NT2/D1 (cell line): ENCODE measurements at regions not wholly inside any gene's neighbourhood (a gene's known extent, or its start where the extent isn't known, plus 50 kb on each side); places are given as distances from the start of the nearest gene placed in this dataset.

Experiments
- DNase-seq: peaks from one replicate; pipeline ENCODE4 v3.0.0-alpha.2; 2011; ENCODE audit warnings: low read depth, low spot score
- H3K27me3 ChIP-seq: 2 replicates; pipeline ENCODE4 v1.6.0; 2011; ENCODE audit warnings: mild to moderate bottlenecking; ENCODE audit not compliant: insufficient read length, insufficient read depth
- H3K36me3 ChIP-seq: 2 replicates; pipeline ENCODE4 v1.6.1; 2011; ENCODE audit warnings: mild to moderate bottlenecking, low read length, mixed read lengths; ENCODE audit not compliant: insufficient read depth, insufficient read length
- H3K4me1 ChIP-seq: 2 replicates; pipeline ENCODE4 v1.5.1; 2011; ENCODE audit not compliant: insufficient read depth, insufficient read length
- H3K4me3 ChIP-seq: 2 replicates; pipeline ENCODE4 v1.5.1; 2011; ENCODE audit warnings: low read depth; ENCODE audit not compliant: insufficient read length
- H3K9ac ChIP-seq: 2 replicates; pipeline ENCODE4 v1.6.0; 2011; ENCODE audit warnings: low read depth; ENCODE audit not compliant: insufficient read length
- H3K9me3 ChIP-seq: 2 replicates; pipeline ENCODE4 v1.5.1; 2011; ENCODE audit warnings: mild to moderate bottlenecking, low read length; ENCODE audit not compliant: insufficient read depth
- SUZ12 ChIP-seq: IDR thresholded peaks from 2 replicates; pipeline ENCODE4 v1.6.1; 2011; ENCODE audit not compliant: insufficient read length, insufficient read depth; ENCODE audit errors: extremely low read depth
- YY1 ChIP-seq: IDR thresholded peaks from 2 replicates; pipeline ENCODE4 v1.6.1; 2011; ENCODE audit not compliant: insufficient read length, insufficient read depth
- ZNF274 ChIP-seq: IDR thresholded peaks from 2 replicates; pipeline ENCODE4 v1.6.1; 2011; ENCODE audit warnings: mild to moderate bottlenecking, low read depth, low read length

- Histone ChIP-seq H3K9me3 (no peaks in the 10 kb centered on the region), H3K4me1 (no peaks in the 10 kb centered on the region), H3K4me3 (peak overlapping the region; percentile 42), H3K27me3 (no peaks in the 10 kb centered on the region), H3K36me3 (no peaks in the 10 kb centered on the region), H3K9ac (peak overlapping the region; percentile 57)
- peak; percentile 44 for DNase-seq
- no peak for TF ChIP-seq YY1
- TF ChIP-seq ZNF274 = no peak
- no peak for TF ChIP-seq SUZ12
These were observed 71.6 kb downstream of the GPX5 start for GRCh38 chr6:28597217-28597835.

GRCh38 chr6:28597924-28598722 lies 72.4 kb downstream of the GPX5 start:
- TF ChIP-seq SUZ12 = no peak
- H3K4me3 ChIP-seq = peak overlapping the region; percentile 42
- no peaks in the 10 kb centered on the region for H3K27me3 ChIP-seq
- no peak for DNase-seq
- no peaks in the 10 kb centered on the region for H3K9me3 ChIP-seq
- H3K36me3 ChIP-seq = no peaks in the 10 kb centered on the region
- H3K9ac ChIP-seq = peak overlapping the region; percentile 57
- no peaks in the 10 kb centered on the region for H3K4me1 ChIP-seq

GRCh38 chr6:28598757-28599686 lies 73.3 kb downstream of the GPX5 start:
- no peak for DNase-seq
- no peaks in the 10 kb centered on the region for H3K4me1 ChIP-seq
- H3K9me3 ChIP-seq = no peaks in the 10 kb centered on the region
- no peak overlapping the region for H3K4me3 ChIP-seq
- H3K9ac ChIP-seq = no peak overlapping the region
- H3K27me3 ChIP-seq = no peaks in the 10 kb centered on the region
- no peaks in the 10 kb centered on the region for H3K36me3 ChIP-seq
- no peak for TF ChIP-seq YY1
- no peak for TF ChIP-seq ZNF274
- no peak for TF ChIP-seq SUZ12

- no peaks in the 10 kb centered on the region for H3K36me3 ChIP-seq
- no peak overlapping the region for H3K9ac ChIP-seq
- H3K27me3 ChIP-seq = no peaks in the 10 kb centered on the region
- H3K4me3 ChIP-seq = no peak overlapping the region
- DNase-seq = no peak
- H3K9me3 ChIP-seq = no peaks in the 10 kb centered on the region
- TF ChIP-seq YY1 (no peak), ZNF274 (no peak), SUZ12 (no peak)
- H3K4me1 ChIP-seq = no peaks in the 10 kb centered on the region
These were observed 74.6 kb downstream of the GPX5 start for GRCh38 chr6:28600245-28600644.

- Histone ChIP-seq H3K9ac (no peak overlapping the region), H3K4me1 (no peaks in the 10 kb centered on the region), H3K36me3 (no peaks in the 10 kb centered on the region), H3K4me3 (no peak overlapping the region), H3K27me3 (no peaks in the 10 kb centered on the region), H3K9me3 (no peaks in the 10 kb centered on the region)
- DNase-seq = no peak
- TF ChIP-seq ZNF274 (no peak), SUZ12 (no peak), YY1 (no peak)
These were observed 78.2 kb downstream of the GPX5 start for GRCh38 chr6:28603891-28604290.

- DNase-seq = peak; percentile 55
- no peaks in the 10 kb centered on the region for H3K9me3 ChIP-seq
- no peaks in the 10 kb centered on the region for H3K4me1 ChIP-seq
- no peaks in the 10 kb centered on the region for H3K36me3 ChIP-seq
- H3K27me3 ChIP-seq = no peaks in the 10 kb centered on the region
- H3K9ac ChIP-seq = peak overlapping the region; percentile 37
- no peak for TF ChIP-seq YY1
- no peak for TF ChIP-seq SUZ12
- TF ChIP-seq ZNF274 = no peak
- peak overlapping the region; percentile 22 for H3K4me3 ChIP-seq
These were observed 81.0 kb downstream of the GPX5 start for GRCh38 chr6:28606424-28607391.
